ENCODE measurements at regions not wholly inside any gene's neighbourhood (a gene's known extent, or its start where the extent isn't known, plus 50 kb on each side); places are given as distances from the start of the nearest gene placed in this dataset.

DNA sequence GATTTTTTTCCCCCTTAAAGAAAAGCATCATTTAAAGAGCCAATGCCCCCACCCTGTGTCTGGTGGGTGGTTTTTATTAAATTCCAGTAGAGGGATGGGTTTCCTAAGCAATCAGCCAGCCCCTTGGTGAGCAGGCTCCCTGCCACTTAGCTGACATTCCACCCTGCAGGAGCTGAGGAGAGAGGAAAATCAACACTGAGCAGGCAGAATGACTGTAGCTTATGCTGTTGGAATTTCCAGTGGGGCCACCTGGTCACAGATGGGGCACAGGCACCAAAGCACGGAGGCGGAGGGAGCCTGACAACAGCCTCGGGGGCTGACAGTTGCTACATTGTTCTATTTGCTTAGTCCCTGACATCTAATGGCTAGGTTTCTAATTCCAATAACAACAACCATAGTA, 127.7 kb downstream of the TMEM30B start:
- TF ChIP-seq SP1 (IDR thresholded peaks at IDR 0.05) = no peak
- TF ChIP-seq FOXK2 (IDR thresholded peaks at IDR 0.05) = no peak
- no peak for TF ChIP-seq ELF4 (IDR thresholded peaks at IDR 0.05)
- no peak for TF ChIP-seq SUZ12 (IDR thresholded peaks at IDR 0.05)
- TF ChIP-seq ZNF384 (IDR thresholded peaks at IDR 0.05) = no peak
- TF ChIP-seq BHLHE40 (IDR thresholded peaks at IDR 0.05; ENCODE audit: borderline replicate concordance) = no peak
- TF ChIP-seq, protein P1, sequence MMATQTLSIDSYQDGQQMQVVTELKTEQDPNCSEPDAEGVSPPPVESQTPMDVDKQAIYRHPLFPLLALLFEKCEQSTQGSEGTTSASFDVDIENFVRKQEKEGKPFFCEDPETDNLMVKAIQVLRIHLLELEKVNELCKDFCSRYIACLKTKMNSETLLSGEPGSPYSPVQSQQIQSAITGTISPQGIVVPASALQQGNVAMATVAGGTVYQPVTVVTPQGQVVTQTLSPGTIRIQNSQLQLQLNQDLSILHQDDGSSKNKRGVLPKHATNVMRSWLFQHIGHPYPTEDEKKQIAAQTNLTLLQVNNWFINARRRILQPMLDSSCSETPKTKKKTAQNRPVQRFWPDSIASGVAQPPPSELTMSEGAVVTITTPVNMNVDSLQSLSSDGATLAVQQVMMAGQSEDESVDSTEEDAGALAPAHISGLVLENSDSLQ (IDR thresholded peaks at IDR 0.05) = no peak
- no peak for TF ChIP-seq FOXM1 (IDR thresholded peaks at IDR 0.05; ENCODE audit: borderline replicate concordance)
- no peak for TF ChIP-seq ARNT (IDR thresholded peaks at IDR 0.05)

Data from HEK293T (cell line).